HepG2 (cell line): ENCODE measurements at regions not wholly inside any gene's neighbourhood (a gene's known extent, or its start where the extent isn't known, plus 50 kb on each side); places are given as distances from the start of the nearest gene placed in this dataset.

Experiments
- ATAC-seq: fragments of 200-7000 bp; cut with Tn5 transposase; 3 replicates; pipeline ENCODE4 v1.9.1; 2020; ENCODE audit warnings: mild to moderate bottlenecking, moderate library complexity
- BruUV-seq: library from RNA; stranded (reverse); fragments of 400-500 nt; replicated peaks from 2 replicates; lab custom pipeline; 2021; lab: Mats Ljungman, UMichigan
- CTCF ChIA-PET: fragments of 300-600 bp; formaldehyde crosslinking; extraction: SDS; loops from one replicate; lab custom pipeline; 2021; ENCODE audit warnings: low total read pairs, inconsistent platforms, low intra/inter-chr PET ratio; lab: Yijun Ruan, JAX
- POLR2A ChIA-PET: fragments of 350-600 bp; sonication (Branson Sonifier 250); formaldehyde crosslinking; loops from one replicate; lab custom pipeline; 2020; ENCODE audit warnings: antibody characterized with exemption, inconsistent platforms; lab: Yijun Ruan, JAX
- DNase-seq: peaks from one replicate; pipeline ENCODE4 v3.0.0-alpha.2; 2015; ENCODE audit warnings: low spot score
- FAIRE-seq: peaks from 3 replicates; lab custom pipeline; 2011; peaks lifted over from hg19 to GRCh38; lab: Jason Lieb, UNC
- H2AFZ ChIP-seq: one replicate; pipeline ENCODE4 v1.6.1; 2011; ENCODE audit warnings: low read length, inconsistent platforms
- H3K27ac ChIP-seq: fragments of 300-600 bp; 3 replicates; pipeline ENCODE4 v1.8.0; 2011; ENCODE audit warnings: mixed run types, mild to moderate bottlenecking, mixed read lengths, low read length, inconsistent platforms; ENCODE audit not compliant: insufficient read depth; ENCODE audit errors: extremely low read length
- H3K27me3 ChIP-seq, 2 experiments: fragments of 200-600 bp in 1 of 2; 2 replicates in 1 of 2; 3 replicates in 1 of 2; pipeline versions ENCODE4 v1.6.0 to v1.8.0; 2011; ENCODE audit warnings: low read length in 2 of 2, mild to moderate bottlenecking in 2 of 2, moderate library complexity in 2 of 2, inconsistent platforms in 1 of 2; ENCODE audit not compliant: insufficient read depth in 2 of 2, control insufficient read depth in 1 of 2
- H3K36me3 ChIP-seq, 2 experiments: fragments of 200-600 bp in 1 of 2; replicated peaks in 1 of 2; 2 replicates in 1 of 2; 3 replicates in 1 of 2; pipeline versions ENCODE4 v1.5.1 to v1.8.0; 2011; ENCODE audit warnings: low read length in 2 of 2, inconsistent platforms in 1 of 2; ENCODE audit not compliant: insufficient read depth in 2 of 2, control insufficient read depth in 1 of 2
- H3K4me1 ChIP-seq: 2 replicates; pipeline ENCODE4 v1.5.1; 2012; ENCODE audit warnings: low read length, inconsistent platforms; ENCODE audit not compliant: insufficient read depth
- H3K4me2 ChIP-seq: 2 replicates; pipeline ENCODE4 v1.6.0; 2011; ENCODE audit warnings: low read depth, low read length, inconsistent platforms
- H3K4me3 ChIP-seq, 3 experiments: fragments of 200-600 bp in 1 of 3; sonication (generic), shearing (Covaris generic) in 1 of 3; replicated peaks in 1 of 3; 2 replicates each; pipeline ENCODE4 v1.5.1; 2011 to 2016; ENCODE audit warnings: low read length in 3 of 3, inconsistent platforms in 2 of 3, low read depth in 2 of 3, mild to moderate bottlenecking in 2 of 3, control low read depth in 1 of 3, mixed read lengths in 1 of 3; ENCODE audit not compliant: insufficient read depth in 1 of 3
- H3K79me2 ChIP-seq: one replicate; pipeline ENCODE4 v1.6.1; 2011; ENCODE audit warnings: low read length, inconsistent platforms; ENCODE audit not compliant: insufficient read depth
- H3K9ac ChIP-seq: 2 replicates; pipeline ENCODE4 v1.6.0; 2011; ENCODE audit warnings: mild to moderate bottlenecking, low read depth, low read length, inconsistent platforms; ENCODE audit not compliant: insufficient read depth
- H3K9me3 ChIP-seq: 2 replicates; pipeline ENCODE4 v1.5.1; 2012; ENCODE audit warnings: mild to moderate bottlenecking, low read length
- H4K20me1 ChIP-seq: 2 replicates; pipeline ENCODE4 v1.6.0; 2011; ENCODE audit warnings: inconsistent platforms, mild to moderate bottlenecking, low read length, moderate library complexity; ENCODE audit not compliant: insufficient read depth
- AGO2 ChIP-seq: fragments of 200-400 bp; formaldehyde crosslinking; optimal IDR thresholded peaks from 2 replicates; pipeline ENCODE3; 2017; ENCODE audit warnings: mild to moderate bottlenecking, low read depth, low read length, moderate library complexity
- CENPBD1 ChIP-seq: sonication (generic); formaldehyde crosslinking; IDR thresholded peaks from 2 replicates; pipeline ENCODE4 v1.8.0; 2022; ENCODE audit warnings: missing genetic modification reagents, low read depth, mild to moderate bottlenecking, borderline replicate concordance
- CENPT ChIP-seq: sonication (generic); formaldehyde crosslinking; IDR thresholded peaks from 2 replicates; pipeline ENCODE4 v1.8.0; 2022; ENCODE audit warnings: low read depth, mild to moderate bottlenecking, moderate library complexity, missing genetic modification reagents
- CREBL2 ChIP-seq: sonication (generic); formaldehyde crosslinking; IDR thresholded peaks from 2 replicates; pipeline ENCODE4 v1.8.1; 2023; ENCODE audit warnings: missing genetic modification reagents, mild to moderate bottlenecking, borderline replicate concordance
- GZF1 ChIP-seq: sonication (generic); formaldehyde crosslinking; IDR thresholded peaks from 2 replicates; pipeline ENCODE4 v1.5.1; 2020; ENCODE audit warnings: mild to moderate bottlenecking, missing genetic modification reagents
- KAT2B ChIP-seq: fragments of 150-350 bp; IDR thresholded peaks from 2 replicates; pipeline ENCODE4 v1.6.1; 2014; ENCODE audit warnings: low read depth, low read length, borderline replicate concordance
- KLF9 ChIP-seq: IDR thresholded peaks from 2 replicates; pipeline ENCODE4 v1.6.1; 2016; ENCODE audit warnings: low read depth
- MAFK ChIP-seq, 2 experiments: IDR thresholded peaks in 1 of 2; conservative IDR thresholded peaks in 1 of 2; 2 replicates each; pipeline ENCODE4 v1.6.1; 2011; ENCODE audit warnings: improper control_type of control experiment in 2 of 2, low read length in 2 of 2
- NFIC ChIP-seq: IDR thresholded peaks from 2 replicates; pipeline ENCODE4 v1.6.1; 2012; ENCODE audit warnings: mild to moderate bottlenecking, low read length, inconsistent platforms
- RFXANK ChIP-seq: IDR thresholded peaks from 2 replicates; pipeline ENCODE4 v1.6.1; 2016
- RXRB ChIP-seq: IDR thresholded peaks from 2 replicates; pipeline ENCODE4 v1.6.1; 2016; ENCODE audit warnings: borderline replicate concordance, missing genetic modification reagents, missing compliant biosample characterization
- TFDP1 ChIP-seq: IDR thresholded peaks from 2 replicates; pipeline ENCODE4 v1.6.1; 2016; ENCODE audit warnings: missing compliant biosample characterization, missing genetic modification reagents, borderline replicate concordance
- USF2 ChIP-seq, 2 experiments: sonication (generic) in 1 of 2; formaldehyde crosslinking in 1 of 2; IDR thresholded peaks; 2 replicates each; pipeline versions ENCODE4 v1.5.1 to v1.6.1; 2011 to 2020; ENCODE audit warnings: borderline replicate concordance in 1 of 2, low read depth in 1 of 2, low read length in 1 of 2, mild to moderate bottlenecking in 1 of 2, missing genetic modification reagents in 1 of 2, moderate library complexity in 1 of 2
- ZBTB38 ChIP-seq: sonication (generic); formaldehyde crosslinking; IDR thresholded peaks from 2 replicates; pipeline ENCODE4 v1.5.1; 2020; ENCODE audit warnings: mild to moderate bottlenecking, missing genetic modification reagents
- ZNF264 ChIP-seq: sonication (generic); formaldehyde crosslinking; IDR thresholded peaks from 2 replicates; pipeline ENCODE4 v1.4.0; 2020; ENCODE audit warnings: missing genetic modification reagents
- ZNF383 ChIP-seq: sonication (generic); formaldehyde crosslinking; IDR thresholded peaks from 2 replicates; pipeline ENCODE4 v1.4.0; 2020; ENCODE audit warnings: missing genetic modification reagents, mild to moderate bottlenecking, borderline replicate concordance
- ZNF441 ChIP-seq: sonication (generic); formaldehyde crosslinking; IDR thresholded peaks from 2 replicates; pipeline ENCODE4 v1.7.0; 2021; ENCODE audit warnings: missing genetic modification reagents, borderline replicate concordance
- ZNF570 ChIP-seq: sonication (generic); formaldehyde crosslinking; IDR thresholded peaks from 2 replicates; pipeline ENCODE4 v1.4.0; 2020; ENCODE audit warnings: mild to moderate bottlenecking, missing genetic modification reagents, borderline replicate concordance
- ZNF614 ChIP-seq: IDR thresholded peaks from 2 replicates; pipeline ENCODE4 v1.6.1; 2018; ENCODE audit warnings: missing biosample characterization, missing genetic modification reagents, inconsistent platforms, borderline replicate concordance
- ZNF709 ChIP-seq: sonication (generic); formaldehyde crosslinking; IDR thresholded peaks from 2 replicates; pipeline ENCODE4 v1.5.0; 2020; ENCODE audit warnings: mild to moderate bottlenecking, missing genetic modification reagents
- ZSCAN20 ChIP-seq: sonication (generic); formaldehyde crosslinking; IDR thresholded peaks from 2 replicates; pipeline ENCODE4 v1.4.0; 2020; ENCODE audit warnings: missing genetic modification reagents, mild to moderate bottlenecking, borderline replicate concordance
- WGBS: methylation state at CpG from one replicate; pipeline ENCODE4 v1.1.6; 2017; ENCODE audit warnings: low lambda C conversion rate; 5-methylcytosine and 5-hydroxymethylcytosine counted together
- in situ Hi-C: cut with HindIII; loops from 2 replicates; pipeline ENCODE4 v1.10.0; 2017; ENCODE audit warnings: low pct_unique_long_range_greater_than_20kb; ENCODE audit not compliant: extremely low pct_ligation_motif_present
- intact Hi-C: fragments of 100-400 bp; cut with micrococcal nuclease; formaldehyde crosslinking; loops from one replicate; pipeline ENCODE4 v1.10.0; 2022; ENCODE audit not compliant: unreplicated experiment

- Histone ChIP-seq H4K20me1 (no peaks in the 10 kb centered on the region), H2AFZ (no peak overlapping the region), H3K36me3 (no peaks in the 10 kb centered on the region), H3K27ac (peak overlapping the region; percentile 71), H3K4me1 (peaks cover 60% of the 10 kb centered on the region), H3K79me2 (no peaks in the 10 kb centered on the region), H3K27me3 (no peaks in the 10 kb centered on the region), H3K9me3 (no peaks in the 10 kb centered on the region), H3K9ac (peak overlapping the region; percentile 58), H3K4me3 (no peak overlapping the region), H3K4me2 (peak overlapping the region; percentile 14)
- ChIA-PET POLR2A (interaction anchor here (0.7 to 3.8 kb wide), 10 partner anchors 9 to 128 kb away, joined by 3 to 84 read pairs (median 10); partner anchors contain the start of gene EHBP1), CTCF (no interaction called here)
- intact Hi-C loops = loop anchor here (1.0 to 5.0 kb wide), 4 partner anchors 9 to 613 kb away; partner anchors contain the start of gene EHBP1
- FAIRE-seq = no peak
- in situ Hi-C loops = no loop called here
- 94% methylated on average over 7 of the region's 7 CpGs for WGBS
- ATAC-seq = peak; percentile 65
- DNase-seq = peak; percentile 76
- no TSS peak for BruUV-seq
- TF ChIP-seq USF2 (IDR thresholded peaks at IDR 0.05; ENCODE audit: low read depth, low read length) (no peak), USF2 (CRISPR knock-in tag; IDR thresholded peaks at IDR 0.05; ENCODE audit: borderline replicate concordance) (no peak), TFDP1 (CRISPR knock-in tag) (no peak), ZNF383 (CRISPR knock-in tag) (no peak), ZNF264 (no peak), CENPT (CRISPR knock-in tag) (0 out of 2 replicates have a peak, but pooled peaks have one; percentile 42), KLF9 (CRISPR knock-in tag) (no peak), ZNF709 (CRISPR knock-in tag) (no peak), NFIC (0 out of 2 replicates have a peak, but pooled peaks have one; percentile 14), KAT2B (no peak), ZSCAN20 (CRISPR knock-in tag) (no peak), MAFK (conservative IDR thresholded peaks at IDR 0.05 in 1 of 2, IDR thresholded peaks at IDR 0.05 in 1 of 2; ENCODE audit: low read length in 2 of 2) (no peak), RFXANK (CRISPR knock-in tag) (no peak), RXRB (no peak; the same call in 1 of the 2 replicates), ZNF441 (CRISPR knock-in tag) (no peak), ZNF614 (no peak), AGO2 (no peak), CENPBD1 (CRISPR knock-in tag) (no peak), GZF1 (CRISPR knock-in tag) (no peak), CREBL2 (no peak), ZBTB38 (CRISPR knock-in tag) (peak; percentile 68), ZNF570 (no peak)
Observed at GRCh38 chr2:62578803-62579640, 73.0 kb upstream of the TMEM17 start.
